SK-N-SH (cell line): ENCODE measurements at regions not wholly inside any gene's neighbourhood (a gene's known extent, or its start where the extent isn't known, plus 50 kb on each side); places are given as distances from the start of the nearest gene placed in this dataset.

Experiments used
- CTCF ChIA-PET: fragments of 300-600, 350-600 bp; formaldehyde crosslinking; extraction: SDS; loops from one replicate; lab custom pipeline; 2021; lab: Yijun Ruan, JAX
- POLR2A ChIA-PET: fragments of 350-600 bp; sonication (Branson Sonifier 250); formaldehyde crosslinking; extraction: SDS; loops from one replicate; lab custom pipeline; 2020; ENCODE audit warnings: antibody characterized with exemption, inconsistent platforms; lab: Yijun Ruan, JAX
- DNase-seq: peaks from one replicate; pipeline ENCODE4 v3.0.0; 2012
- H2AFZ ChIP-seq: fragments of 200-600 bp; sonication (generic); 2 replicates; pipeline ENCODE4 v1.8.1; 2016; ENCODE audit warnings: antibody characterized with exemption, mild to moderate bottlenecking, low read depth
- H3F3A ChIP-seq: fragments of 200-600 bp; sonication (generic); replicated peaks from 2 replicates; pipeline ENCODE3; 2016; ENCODE audit warnings: antibody characterized with exemption, mild to moderate bottlenecking; ENCODE audit not compliant: insufficient read depth
- H3K27ac ChIP-seq, 2 experiments: fragments of 200-500 bp in 1 of 2; fragments of 200-600 bp in 1 of 2; sonication (Bioruptor generic) in 1 of 2; sonication (generic), shearing (Covaris generic) in 1 of 2; 2 replicates each; pipeline versions ENCODE4 v1.5.1 to v1.6.1; 2014 to 2016; ENCODE audit warnings: low read depth in 2 of 2, inconsistent platforms in 1 of 2, low read length in 1 of 2, mild to moderate bottlenecking in 1 of 2, mixed read lengths in 1 of 2
- H3K27me3 ChIP-seq: fragments of 200-600 bp; sonication (generic), shearing (Covaris generic); 2 replicates; pipeline ENCODE4 v1.6.1; 2016; ENCODE audit warnings: mixed run types; ENCODE audit not compliant: insufficient read depth
- H3K36me3 ChIP-seq, 2 experiments: fragments of 200-500 bp in 1 of 2; fragments of 200-600 bp in 1 of 2; sonication (Bioruptor generic) in 1 of 2; sonication (generic) in 1 of 2; replicated peaks in 1 of 2; 2 replicates each; pipeline versions ENCODE3 to v1.5.1; 2014 to 2016; ENCODE audit warnings: low read length in 1 of 2, mild to moderate bottlenecking in 1 of 2; ENCODE audit not compliant: insufficient read depth in 2 of 2, control insufficient read depth in 1 of 2
- H3K4me1 ChIP-seq, 2 experiments: fragments of 200-500 bp in 1 of 2; fragments of 200-600 bp in 1 of 2; sonication (Bioruptor generic) in 1 of 2; sonication (generic), shearing (Covaris generic) in 1 of 2; 2 replicates each; pipeline versions ENCODE4 v1.5.1 to v1.6.1; 2014 to 2016; ENCODE audit warnings: low read depth in 1 of 2, low read length in 1 of 2, mixed run types in 1 of 2; ENCODE audit not compliant: insufficient read depth in 2 of 2, control insufficient read depth in 1 of 2
- H3K4me2 ChIP-seq: fragments of 200-600 bp; sonication (generic), shearing (Covaris generic); 2 replicates; pipeline ENCODE4 v1.6.1; 2017; ENCODE audit warnings: mixed run types
- H3K4me3 ChIP-seq, 2 experiments: fragments of 200-500 bp in 1 of 2; fragments of 200-600 bp in 1 of 2; sonication (Bioruptor generic) in 1 of 2; sonication (generic), shearing (Covaris generic) in 1 of 2; 2 replicates each; pipeline versions ENCODE4 v1.5.1 to v1.8.1; 2014 to 2016; ENCODE audit warnings: low read depth in 2 of 2, inconsistent platforms in 1 of 2, low read length in 1 of 2, mild to moderate bottlenecking in 1 of 2, mixed read lengths in 1 of 2, moderate library complexity in 1 of 2
- H3K79me2 ChIP-seq: fragments of 200-600 bp; sonication (generic); 2 replicates; pipeline ENCODE4 v1.8.1; 2017; ENCODE audit warnings: mild to moderate bottlenecking; ENCODE audit not compliant: insufficient read depth
- H3K9ac ChIP-seq: fragments of 200-600 bp; sonication (generic); 2 replicates; pipeline ENCODE4 v1.6.1; 2017; ENCODE audit warnings: mixed run types
- H3K9me2 ChIP-seq: fragments of 200-600 bp; sonication (generic); 2 replicates; pipeline ENCODE4 v1.6.1; 2017; ENCODE audit warnings: mixed run types
- H3K9me3 ChIP-seq: fragments of 200-600 bp; sonication (generic); 2 replicates; pipeline ENCODE4 v1.6.1; 2017; ENCODE audit warnings: mixed run types, mild to moderate bottlenecking, moderate library complexity
- H4K20me1 ChIP-seq: fragments of 200-600 bp; sonication (generic); 2 replicates; pipeline ENCODE4 v1.6.1; 2017; ENCODE audit warnings: mild to moderate bottlenecking, mixed run types; ENCODE audit not compliant: insufficient read depth
- CHD2 ChIP-seq: fragments of 150-350 bp; IDR thresholded peaks from 2 replicates; pipeline ENCODE4 v1.6.1; 2018; ENCODE audit warnings: low read length; ENCODE audit not compliant: partially characterized antibody
- EP300 ChIP-seq, 2 experiments: IDR thresholded peaks; 2 replicates each; pipeline versions ENCODE4 v1.4.0 to v1.6.1; 2012; ENCODE audit warnings: borderline replicate concordance in 1 of 2, low read depth in 1 of 2, low read length in 1 of 2
- RAD21 ChIP-seq: IDR thresholded peaks from 2 replicates; pipeline ENCODE4 v1.6.1; 2012; ENCODE audit warnings: mild to moderate bottlenecking, low read length
- SIN3A ChIP-seq: IDR thresholded peaks from 2 replicates; pipeline ENCODE4 v1.6.1; 2012; ENCODE audit warnings: low read depth, mild to moderate bottlenecking, low read length, moderate library complexity, borderline replicate concordance
- SMC3 ChIP-seq: IDR thresholded peaks from 2 replicates; pipeline ENCODE4 v1.6.1; 2012; ENCODE audit warnings: low read depth, low read length, improper control_type of control experiment
- WGBS: methylation state at CpG from one replicate; pipeline ENCODE4 v1.1.6; 2017; ENCODE audit warnings: low lambda C conversion rate; 5-methylcytosine and 5-hydroxymethylcytosine counted together
- TF ChIP-seq, protein P1 (sequence below): IDR thresholded peaks from 2 replicates; pipeline ENCODE4 v1.6.1; 2012; ENCODE audit warnings: mild to moderate bottlenecking, low read depth, low read length, moderate library complexity
- TF ChIP-seq, protein P2 (sequence below): IDR thresholded peaks from 2 replicates; pipeline ENCODE4 v1.4.0; 2012; ENCODE audit warnings: low read depth
- TF ChIP-seq, protein P3 (sequence below): IDR thresholded peaks from 2 replicates; pipeline ENCODE4 v1.4.0; 2012; ENCODE audit warnings: low read depth, borderline replicate concordance
- TF ChIP-seq, protein P4 (sequence below): fragments of 200-600 bp; sonication (generic); IDR thresholded peaks from 2 replicates; pipeline ENCODE4 v1.6.1; 2017; ENCODE audit warnings: antibody characterized with exemption, mild to moderate bottlenecking, moderate library complexity
- TF ChIP-seq, protein P5 (sequence below): IDR thresholded peaks from 2 replicates; pipeline ENCODE4; 2012

DNA sequence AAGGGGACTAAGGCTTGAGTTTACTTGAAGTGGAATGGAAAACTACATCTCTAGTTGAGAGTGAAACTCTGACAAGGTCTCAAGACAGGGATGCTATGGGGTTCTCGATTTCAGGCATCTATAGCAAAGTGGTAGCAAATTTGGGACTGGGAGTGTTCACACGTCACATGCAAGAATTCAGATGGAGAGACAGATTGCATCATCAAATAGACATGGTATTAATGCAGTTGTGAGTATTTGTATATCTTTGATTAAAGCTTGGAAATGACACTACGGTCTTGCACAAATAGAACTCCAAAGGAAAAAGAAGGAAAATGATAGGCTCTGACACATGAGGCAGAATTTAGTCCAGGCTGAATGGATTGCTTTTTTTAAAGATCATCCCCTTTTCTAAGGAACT is 1061.6 kb upstream of the FANCL start:
- no peak overlapping the region for H3K27ac ChIP-seq
- no peak for TF ChIP-seq CHD2
- TF ChIP-seq, protein P1, sequence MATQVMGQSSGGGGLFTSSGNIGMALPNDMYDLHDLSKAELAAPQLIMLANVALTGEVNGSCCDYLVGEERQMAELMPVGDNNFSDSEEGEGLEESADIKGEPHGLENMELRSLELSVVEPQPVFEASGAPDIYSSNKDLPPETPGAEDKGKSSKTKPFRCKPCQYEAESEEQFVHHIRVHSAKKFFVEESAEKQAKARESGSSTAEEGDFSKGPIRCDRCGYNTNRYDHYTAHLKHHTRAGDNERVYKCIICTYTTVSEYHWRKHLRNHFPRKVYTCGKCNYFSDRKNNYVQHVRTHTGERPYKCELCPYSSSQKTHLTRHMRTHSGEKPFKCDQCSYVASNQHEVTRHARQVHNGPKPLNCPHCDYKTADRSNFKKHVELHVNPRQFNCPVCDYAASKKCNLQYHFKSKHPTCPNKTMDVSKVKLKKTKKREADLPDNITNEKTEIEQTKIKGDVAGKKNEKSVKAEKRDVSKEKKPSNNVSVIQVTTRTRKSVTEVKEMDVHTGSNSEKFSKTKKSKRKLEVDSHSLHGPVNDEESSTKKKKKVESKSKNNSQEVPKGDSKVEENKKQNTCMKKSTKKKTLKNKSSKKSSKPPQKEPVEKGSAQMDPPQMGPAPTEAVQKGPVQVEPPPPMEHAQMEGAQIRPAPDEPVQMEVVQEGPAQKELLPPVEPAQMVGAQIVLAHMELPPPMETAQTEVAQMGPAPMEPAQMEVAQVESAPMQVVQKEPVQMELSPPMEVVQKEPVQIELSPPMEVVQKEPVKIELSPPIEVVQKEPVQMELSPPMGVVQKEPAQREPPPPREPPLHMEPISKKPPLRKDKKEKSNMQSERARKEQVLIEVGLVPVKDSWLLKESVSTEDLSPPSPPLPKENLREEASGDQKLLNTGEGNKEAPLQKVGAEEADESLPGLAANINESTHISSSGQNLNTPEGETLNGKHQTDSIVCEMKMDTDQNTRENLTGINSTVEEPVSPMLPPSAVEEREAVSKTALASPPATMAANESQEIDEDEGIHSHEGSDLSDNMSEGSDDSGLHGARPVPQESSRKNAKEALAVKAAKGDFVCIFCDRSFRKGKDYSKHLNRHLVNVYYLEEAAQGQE, result no peak
- no peak overlapping the region for H3K9ac ChIP-seq
- no peaks in the 10 kb centered on the region for H3F3A ChIP-seq
- CTCF ChIA-PET, result interaction anchor here (1.1 to 2.3 kb wide), 5 partner anchors 15 to 1279 kb away, joined by 3 to 10 read pairs (median 4); no protein-coding TSS in a partner anchor
- no peak overlapping the region for H2AFZ ChIP-seq
- H3K4me3 ChIP-seq, result no peak overlapping the region
- H3K4me1 ChIP-seq, result no peaks in the 10 kb centered on the region; a peak in 1 of 4 replicates
- H4K20me1 ChIP-seq, result no peaks in the 10 kb centered on the region
- no peak overlapping the region for H3K4me2 ChIP-seq
- H3K27me3 ChIP-seq, result no peaks in the 10 kb centered on the region
- H3K9me3 ChIP-seq, result no peaks in the 10 kb centered on the region
- WGBS, result 34% methylated on average over 3 of the region's 3 CpGs
- POLR2A ChIA-PET, result no interaction called here
- H3K79me2 ChIP-seq, result no peaks in the 10 kb centered on the region
- DNase-seq, result no peak
- H3K9me2 ChIP-seq, result no peaks in the 10 kb centered on the region
- H3K36me3 ChIP-seq, result no peaks in the 10 kb centered on the region

DNA sequence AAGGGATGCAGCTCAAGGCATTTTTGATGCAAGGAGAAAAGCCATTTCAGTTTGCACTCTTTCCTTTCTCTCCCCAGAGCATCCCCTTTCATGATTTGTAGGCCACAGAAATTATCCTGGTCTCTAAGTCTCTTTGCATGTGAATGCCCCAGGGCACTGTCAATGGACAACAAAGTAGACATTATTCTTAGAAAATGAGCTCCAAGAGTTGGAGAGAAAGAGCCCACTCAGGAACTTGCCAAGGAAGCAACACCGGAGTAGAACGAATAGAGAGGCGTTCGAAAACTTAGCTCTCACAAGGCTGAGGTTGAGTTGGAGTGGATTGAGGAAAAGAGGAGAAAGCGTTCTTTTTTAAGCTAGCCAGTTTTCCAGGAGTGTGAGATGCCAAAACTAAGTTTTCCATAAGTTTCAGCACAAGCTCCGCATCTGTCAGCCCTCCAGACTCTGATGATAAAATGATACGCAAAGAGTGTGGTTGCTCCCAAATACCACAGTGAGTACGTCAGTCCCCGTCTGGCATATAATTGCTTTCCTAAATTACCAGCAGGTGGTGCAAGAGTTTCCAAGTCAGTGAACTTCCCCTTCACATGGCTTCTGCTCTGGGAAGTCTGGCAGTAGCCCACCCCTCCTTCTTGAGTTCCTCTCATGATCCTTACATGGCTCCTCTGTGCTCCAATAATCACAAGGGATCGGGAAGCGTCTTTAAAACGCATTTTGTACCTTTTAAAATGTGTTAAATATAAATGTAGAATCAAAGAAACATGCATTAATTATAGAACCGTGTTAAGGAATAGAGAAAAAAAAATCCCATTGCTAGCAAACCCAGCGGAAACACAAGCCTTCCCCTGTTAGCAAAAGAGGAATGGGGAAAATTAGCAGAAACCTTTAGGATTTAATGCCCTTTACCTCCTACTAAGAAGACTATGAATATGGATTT is 1060.6 kb upstream of the FANCL start:
- CTCF ChIA-PET, result interaction anchor here (0.5 to 2.3 kb wide), 11 partner anchors 8 to 1542 kb away, joined by 3 to 10 read pairs (median 3); no protein-coding TSS in a partner anchor
- Histone ChIP-seq H4K20me1 (no peaks in the 10 kb centered on the region), H2AFZ (no peak overlapping the region), H3K4me1 (no peaks in the 10 kb centered on the region; a peak in 1 of 4 replicates), H3K27me3 (no peaks in the 10 kb centered on the region), H3K9me2 (no peaks in the 10 kb centered on the region), H3K4me2 (no peak overlapping the region), H3K36me3 (no peaks in the 10 kb centered on the region), H3K9ac (no peak overlapping the region), H3K27ac (no peak overlapping the region), H3F3A (no peaks in the 10 kb centered on the region), H3K79me2 (no peaks in the 10 kb centered on the region), H3K9me3 (no peaks in the 10 kb centered on the region)
- DNase-seq, result peak; percentile 27
- TF ChIP-seq SIN3A (no peak), SMC3 (peak; percentile 60), RAD21 (peak; percentile 61), EP300 (IDR thresholded peaks at IDR 0.05; ENCODE audit: borderline replicate concordance in 1 of 2, low read depth in 1 of 2, low read length in 1 of 2) (no peak)
- TF ChIP-seq, protein P2, sequence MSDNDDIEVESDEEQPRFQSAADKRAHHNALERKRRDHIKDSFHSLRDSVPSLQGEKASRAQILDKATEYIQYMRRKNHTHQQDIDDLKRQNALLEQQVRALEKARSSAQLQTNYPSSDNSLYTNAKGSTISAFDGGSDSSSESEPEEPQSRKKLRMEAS, result no peak
- TF ChIP-seq, protein P3, sequence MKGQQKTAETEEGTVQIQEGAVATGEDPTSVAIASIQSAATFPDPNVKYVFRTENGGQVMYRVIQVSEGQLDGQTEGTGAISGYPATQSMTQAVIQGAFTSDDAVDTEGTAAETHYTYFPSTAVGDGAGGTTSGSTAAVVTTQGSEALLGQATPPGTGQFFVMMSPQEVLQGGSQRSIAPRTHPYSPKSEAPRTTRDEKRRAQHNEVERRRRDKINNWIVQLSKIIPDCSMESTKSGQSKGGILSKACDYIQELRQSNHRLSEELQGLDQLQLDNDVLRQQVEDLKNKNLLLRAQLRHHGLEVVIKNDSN, result no peak
- TF ChIP-seq, protein P1, result no peak
- TF ChIP-seq, protein P4, sequence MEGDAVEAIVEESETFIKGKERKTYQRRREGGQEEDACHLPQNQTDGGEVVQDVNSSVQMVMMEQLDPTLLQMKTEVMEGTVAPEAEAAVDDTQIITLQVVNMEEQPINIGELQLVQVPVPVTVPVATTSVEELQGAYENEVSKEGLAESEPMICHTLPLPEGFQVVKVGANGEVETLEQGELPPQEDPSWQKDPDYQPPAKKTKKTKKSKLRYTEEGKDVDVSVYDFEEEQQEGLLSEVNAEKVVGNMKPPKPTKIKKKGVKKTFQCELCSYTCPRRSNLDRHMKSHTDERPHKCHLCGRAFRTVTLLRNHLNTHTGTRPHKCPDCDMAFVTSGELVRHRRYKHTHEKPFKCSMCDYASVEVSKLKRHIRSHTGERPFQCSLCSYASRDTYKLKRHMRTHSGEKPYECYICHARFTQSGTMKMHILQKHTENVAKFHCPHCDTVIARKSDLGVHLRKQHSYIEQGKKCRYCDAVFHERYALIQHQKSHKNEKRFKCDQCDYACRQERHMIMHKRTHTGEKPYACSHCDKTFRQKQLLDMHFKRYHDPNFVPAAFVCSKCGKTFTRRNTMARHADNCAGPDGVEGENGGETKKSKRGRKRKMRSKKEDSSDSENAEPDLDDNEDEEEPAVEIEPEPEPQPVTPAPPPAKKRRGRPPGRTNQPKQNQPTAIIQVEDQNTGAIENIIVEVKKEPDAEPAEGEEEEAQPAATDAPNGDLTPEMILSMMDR, result peak; percentile 59
- TF ChIP-seq, protein P5, sequence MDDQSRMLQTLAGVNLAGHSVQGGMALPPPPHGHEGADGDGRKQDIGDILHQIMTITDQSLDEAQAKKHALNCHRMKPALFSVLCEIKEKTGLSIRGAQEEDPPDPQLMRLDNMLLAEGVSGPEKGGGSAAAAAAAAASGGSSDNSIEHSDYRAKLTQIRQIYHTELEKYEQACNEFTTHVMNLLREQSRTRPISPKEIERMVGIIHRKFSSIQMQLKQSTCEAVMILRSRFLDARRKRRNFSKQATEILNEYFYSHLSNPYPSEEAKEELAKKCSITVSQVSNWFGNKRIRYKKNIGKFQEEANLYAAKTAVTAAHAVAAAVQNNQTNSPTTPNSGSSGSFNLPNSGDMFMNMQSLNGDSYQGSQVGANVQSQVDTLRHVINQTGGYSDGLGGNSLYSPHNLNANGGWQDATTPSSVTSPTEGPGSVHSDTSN, result 0 out of 2 replicates have a peak, but pooled peaks have one; percentile 15
- TF ChIP-seq, all 33 proteins: peak for 4
- H3K4me3 ChIP-seq, result peak overlapping the region in 1 of 2 experiments; percentile 23; a peak in 1 of 4 replicates
- 44% methylated on average over 14 of the region's 14 CpGs for WGBS
- POLR2A ChIA-PET, result no interaction called here
